Activated CD4-positive, alpha-beta T cell treated with anti-CD3 and anti-CD28 coated beads for 48 hours (primary cell): ENCODE measurements at regions not wholly inside any gene's neighbourhood (a gene's known extent, or its start where the extent isn't known, plus 50 kb on each side); places are given as distances from the start of the nearest gene placed in this dataset.

Experiments
- DNase-seq: peaks from one replicate; pipeline ENCODE4 v3.0.0-alpha.2; 2020

DNA sequence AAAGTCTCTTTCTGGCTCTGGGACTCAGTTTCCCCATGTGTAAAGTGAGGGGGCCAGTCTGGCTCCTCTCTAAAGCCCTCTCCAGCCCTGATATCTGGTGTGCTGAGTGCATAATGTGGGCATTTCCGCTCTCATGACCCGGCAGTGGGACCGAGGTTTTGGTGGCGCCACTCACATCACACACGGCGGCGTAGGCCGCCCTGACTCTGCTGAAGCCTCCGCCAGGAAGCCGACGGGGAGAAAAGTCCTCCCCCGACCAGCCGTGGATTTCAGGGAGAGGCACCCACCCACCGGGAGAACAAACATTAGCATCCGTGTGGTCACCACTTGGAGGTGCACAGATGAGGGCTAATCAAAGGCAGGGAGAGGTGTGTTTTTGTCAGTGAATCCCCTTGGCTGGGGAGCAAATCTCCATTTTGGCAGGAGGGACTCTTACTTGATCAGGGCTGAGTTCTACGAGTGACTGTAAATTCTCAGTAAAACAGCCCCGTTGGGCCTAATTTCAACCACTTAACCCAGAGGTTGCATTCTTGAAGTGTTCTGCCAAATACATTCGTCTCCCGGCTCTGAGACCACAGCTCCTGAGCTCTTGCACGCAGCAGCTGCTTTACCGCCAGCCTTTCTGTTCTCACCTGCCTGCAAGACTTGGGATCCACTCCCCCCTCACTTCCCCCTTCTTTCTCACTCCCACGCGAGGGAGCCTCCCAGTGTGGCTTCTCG, 118.2 kb downstream of the FOXD2 start:
- DNase-seq, result no peak

DNA sequence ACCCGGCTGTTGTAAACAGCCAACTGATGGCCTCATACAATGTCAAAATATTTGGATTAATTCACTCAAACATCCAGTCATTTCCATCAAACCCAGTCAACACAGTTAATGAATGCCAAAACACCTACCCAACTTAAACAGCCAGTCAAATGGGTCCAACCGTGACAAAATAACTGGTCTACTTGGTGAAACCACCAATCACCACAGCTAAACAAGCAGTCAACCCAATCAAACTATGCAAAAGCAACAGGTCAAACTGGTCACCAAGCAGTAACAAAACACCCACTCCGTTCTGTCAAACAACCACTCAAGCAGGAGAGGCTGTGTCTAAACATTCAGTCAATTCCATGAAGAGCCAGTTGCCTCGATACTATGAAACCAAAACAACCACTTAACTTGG, 119.2 kb downstream of the FOXD2 start:
- no peak for DNase-seq

DNA sequence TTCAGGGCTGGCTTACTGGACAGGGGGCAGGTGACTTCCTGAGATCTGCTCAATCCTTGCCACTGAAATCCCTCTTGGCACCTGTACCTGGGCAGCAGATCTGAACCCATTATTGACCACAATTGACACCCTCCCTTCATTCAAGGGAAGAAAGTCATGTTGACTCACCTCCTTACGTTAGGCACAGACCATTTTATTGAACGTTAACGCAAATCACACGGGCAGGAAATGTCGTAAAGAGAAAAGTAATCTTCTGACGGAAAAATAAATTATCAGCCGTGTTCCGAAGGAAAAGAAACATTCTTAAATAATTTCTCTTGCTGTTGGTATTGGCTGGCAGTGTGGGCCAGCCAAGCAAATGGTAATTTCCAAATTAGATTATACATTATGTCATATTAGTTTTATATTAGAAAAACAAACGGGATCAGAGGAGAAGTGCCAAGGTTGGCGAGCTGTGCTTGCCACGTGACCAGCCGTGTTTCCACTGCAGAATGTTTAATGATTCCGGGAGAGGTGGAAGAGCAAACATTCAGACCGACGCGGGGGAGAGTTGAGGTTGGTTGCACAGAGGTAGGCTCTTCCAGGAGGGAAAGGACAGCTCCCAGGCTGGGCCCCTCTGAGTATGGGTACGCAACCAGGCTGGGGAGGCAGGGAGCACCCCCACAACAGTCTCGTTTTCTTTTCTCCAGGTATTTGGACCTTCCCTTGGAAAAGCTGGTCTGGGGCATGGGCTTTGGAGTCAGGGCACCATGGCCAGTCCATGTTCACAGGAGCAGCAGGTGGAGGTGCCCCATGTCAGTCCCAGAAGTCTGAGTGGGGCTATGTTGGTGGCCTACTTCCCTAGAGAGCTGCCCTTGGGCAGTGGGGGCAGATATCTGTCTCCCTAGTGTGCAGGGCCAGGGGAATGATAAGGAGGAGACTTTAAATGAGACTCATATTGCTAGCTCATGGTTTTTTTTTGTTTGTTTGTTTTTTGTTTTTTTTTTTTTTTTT, 121.1 kb downstream of the FOXD2 start:
- no peak for DNase-seq

DNA sequence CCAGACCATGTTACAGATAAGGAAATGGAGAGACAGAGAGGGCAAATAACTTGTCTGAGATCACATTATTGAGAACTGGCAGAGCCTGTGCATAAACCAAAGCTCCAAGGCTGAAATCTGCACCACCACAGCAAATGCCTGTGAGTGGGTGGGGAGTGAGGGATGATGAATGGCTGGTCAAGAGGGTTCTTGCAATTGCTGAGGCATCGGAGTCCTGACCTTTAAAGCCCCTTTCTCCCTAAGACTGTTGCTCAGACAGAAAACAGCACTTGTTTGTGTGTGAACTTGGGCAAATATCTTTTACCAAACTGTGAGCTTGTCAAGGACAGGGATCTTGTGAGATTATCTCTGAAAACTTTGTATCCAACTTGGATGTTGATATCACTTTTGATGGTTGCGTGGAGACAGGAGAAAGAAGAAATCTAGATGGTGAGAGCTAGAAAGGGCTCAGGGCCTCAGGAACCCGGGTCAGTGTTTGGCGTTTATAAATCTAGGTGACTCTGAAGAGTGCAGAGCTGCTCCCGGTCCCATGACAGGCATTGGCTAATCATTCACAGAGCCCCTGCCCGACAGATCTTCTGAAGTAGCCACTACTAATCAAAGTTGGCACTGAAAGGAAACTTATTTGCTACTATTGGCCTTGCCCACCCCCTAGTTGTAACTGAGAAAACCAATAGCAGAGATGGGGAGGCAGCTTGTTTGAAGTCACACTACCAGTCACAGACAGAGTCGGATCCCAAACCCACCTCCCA, 122.3 kb downstream of the FOXD2 start:
- no peak for DNase-seq

DNA sequence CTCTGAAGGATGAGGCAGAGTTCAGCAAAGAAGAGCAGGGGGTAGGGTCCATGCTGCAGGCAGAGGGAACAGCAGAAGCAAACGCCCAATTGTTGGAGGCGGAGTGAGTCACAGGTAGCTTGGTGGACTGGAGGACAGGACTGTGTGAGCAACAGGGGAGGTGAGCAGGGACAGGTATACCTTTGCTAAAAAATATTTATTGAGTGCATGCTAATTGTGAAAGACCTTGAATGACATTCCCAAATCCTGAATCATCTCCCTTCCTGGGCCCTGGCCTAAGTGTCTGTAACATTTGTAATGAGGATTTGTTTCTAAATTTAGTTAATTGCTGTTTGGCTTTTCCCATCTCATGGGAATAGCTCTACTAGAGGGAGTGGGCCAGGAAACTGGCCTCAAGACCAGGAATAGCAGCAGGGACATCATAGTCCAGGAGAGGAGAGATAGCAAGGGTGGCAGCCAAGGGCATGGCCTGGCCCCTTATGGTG, 123.7 kb downstream of the FOXD2 start:
- DNase-seq, result no peak

DNA sequence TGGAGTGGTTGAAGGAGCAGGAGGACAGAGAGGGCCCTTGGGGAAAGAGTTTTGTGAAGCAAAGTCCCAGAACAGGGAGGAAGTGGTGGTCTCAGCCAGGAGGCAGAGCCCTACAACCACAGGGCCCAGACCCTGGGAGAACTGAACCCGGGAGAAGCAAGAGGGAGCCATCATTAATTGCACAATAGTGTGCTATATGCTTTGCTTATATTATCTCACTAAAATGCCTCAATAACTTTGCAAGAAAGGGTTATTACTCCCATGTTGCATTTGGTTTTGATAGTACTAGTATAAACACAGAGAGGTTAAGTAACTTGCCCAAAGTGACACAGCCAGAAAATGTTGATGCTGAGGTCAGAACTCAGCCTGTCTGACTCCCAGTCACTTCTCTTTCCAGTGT, 124.3 kb downstream of the FOXD2 start:
- DNase-seq, result no peak

DNA sequence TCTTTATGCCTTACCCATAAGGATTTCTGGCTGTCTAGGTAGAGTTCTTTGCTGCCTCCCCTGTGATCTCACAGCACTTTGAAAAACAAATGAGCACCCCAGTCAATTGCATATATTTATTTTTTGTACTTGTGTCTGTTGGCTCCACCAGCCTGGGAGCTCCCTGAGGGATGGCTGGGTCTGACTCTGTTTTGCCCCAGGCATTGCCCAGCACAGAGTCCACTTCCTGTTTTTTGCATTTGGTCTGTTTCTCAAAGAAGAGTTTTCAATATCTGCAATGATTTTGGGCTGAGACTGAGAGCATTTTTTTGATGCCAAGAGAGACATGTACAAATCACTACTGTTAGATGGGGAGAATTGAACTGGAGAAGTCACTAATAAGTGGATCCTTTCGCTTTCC, 125.0 kb downstream of the FOXD2 start:
- no peak for DNase-seq

DNA sequence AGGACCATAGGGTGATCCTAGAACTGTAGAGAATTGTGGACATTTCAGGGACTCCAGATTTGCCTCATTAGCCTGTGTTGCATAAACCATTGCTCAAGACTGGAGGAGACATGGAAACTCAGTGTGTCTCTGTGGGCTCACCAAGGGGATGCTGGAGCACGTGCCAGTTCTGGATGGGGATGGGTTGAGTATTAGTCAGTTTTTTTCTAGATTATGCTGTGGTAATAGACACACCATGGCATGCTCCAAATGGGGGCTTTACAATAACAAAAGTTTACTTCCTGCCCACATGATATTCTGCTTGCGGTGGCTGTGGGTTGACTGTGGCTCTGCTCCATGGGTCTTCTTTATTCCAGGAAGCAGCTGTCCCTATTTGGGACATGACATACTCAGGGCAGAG, 125.4 kb downstream of the FOXD2 start:
- no peak for DNase-seq

DNA sequence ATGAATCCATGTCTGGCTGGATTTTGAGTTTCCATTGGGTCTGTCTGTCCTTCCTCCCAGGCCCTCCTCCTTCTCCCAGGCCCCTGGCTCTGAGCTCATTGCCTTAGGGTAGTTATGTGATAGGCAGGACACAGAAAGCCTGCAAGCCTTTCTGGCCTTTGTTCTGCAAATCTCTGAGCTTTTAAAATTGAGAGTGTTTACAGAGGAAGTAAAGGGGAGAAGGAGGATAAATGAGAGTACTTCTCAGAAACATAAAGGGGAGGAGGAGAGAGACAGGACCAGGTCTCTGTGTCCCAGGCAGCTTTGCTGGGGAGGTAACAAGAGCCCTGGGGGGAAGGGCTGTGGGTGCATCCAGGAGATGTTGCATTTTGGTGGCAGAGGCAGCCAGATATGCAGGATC, 126.7 kb downstream of the FOXD2 start:
- DNase-seq, result no peak

DNA sequence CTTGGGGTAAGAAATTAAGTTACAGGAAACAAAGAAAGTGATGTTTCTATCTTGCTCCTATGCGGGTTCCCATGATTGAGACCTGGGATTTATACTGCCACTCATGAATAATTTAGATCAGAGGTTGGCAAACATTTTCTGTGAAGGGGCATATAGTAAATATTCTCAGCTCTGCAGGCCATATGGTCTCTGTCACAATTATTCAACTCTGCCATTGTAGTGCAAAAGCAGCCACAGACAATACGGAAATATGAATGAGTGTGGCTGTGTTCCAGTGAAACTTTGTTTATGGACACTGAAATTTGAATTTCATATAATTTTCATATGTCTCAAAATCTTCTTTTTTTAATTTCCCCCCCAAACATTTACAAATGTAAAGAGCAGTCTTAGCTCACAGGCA, 127.2 kb downstream of the FOXD2 start:
- DNase-seq, result no peak

DNA sequence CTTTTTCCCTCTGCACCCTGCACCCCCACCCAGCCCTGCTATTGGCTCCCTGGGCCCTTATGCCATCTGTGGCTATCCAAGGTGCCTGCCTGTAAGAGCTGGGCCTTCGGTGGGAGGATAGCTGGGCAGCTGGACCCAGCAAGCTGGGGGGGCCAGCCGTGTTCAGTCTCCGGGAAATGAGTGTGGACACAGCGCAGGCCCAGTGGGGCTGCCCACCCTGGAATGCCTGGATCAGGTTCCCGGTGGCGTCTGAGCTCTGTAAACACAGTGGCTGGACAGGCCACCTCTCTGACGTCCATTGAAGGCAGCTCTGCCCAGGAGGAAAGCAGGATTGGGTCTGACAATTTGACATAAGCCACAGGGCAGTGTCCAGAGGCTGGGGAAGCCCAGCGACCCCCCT, 127.8 kb downstream of the FOXD2 start:
- DNase-seq, result no peak

DNA sequence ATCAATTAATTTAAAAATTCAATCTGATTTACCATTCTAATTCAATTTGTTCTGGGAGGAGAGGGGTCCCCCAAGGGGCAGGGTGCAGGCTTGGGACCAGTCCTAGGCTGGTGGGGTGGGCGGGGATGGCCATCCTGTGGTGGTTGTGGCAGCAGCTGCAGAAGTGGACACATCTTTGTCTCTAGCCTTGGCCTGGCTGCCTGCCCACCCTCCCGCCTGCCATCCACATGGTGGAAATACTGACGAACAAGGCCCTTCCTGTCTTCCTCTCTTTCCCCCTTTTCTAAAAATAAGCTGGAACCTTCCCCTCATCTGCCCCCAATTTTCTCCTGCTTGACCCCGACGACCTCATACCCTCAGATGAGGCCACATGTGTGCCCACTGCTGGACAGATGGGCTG, 130.9 kb downstream of the FOXD2 start:
- DNase-seq, result no peak

DNA sequence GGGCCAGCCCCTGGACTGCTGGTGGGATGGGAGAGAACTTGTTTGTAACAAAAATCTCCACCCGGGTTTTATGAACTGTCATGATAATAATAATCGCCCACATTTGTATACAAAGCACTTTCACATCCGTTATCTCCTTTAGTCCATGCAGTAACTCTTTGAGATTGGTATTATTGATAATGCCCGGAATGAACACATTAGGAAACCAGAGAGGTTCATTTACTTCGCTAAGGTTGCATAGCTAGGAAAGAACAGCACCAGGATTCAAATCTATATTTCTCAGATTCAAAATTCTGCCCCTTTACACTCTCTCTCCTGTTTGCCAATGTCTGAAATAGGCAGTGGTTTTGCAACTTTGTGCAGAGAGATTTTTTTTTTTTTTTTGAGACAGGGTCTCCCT, 131.4 kb downstream of the FOXD2 start:
- no peak for DNase-seq

DNA sequence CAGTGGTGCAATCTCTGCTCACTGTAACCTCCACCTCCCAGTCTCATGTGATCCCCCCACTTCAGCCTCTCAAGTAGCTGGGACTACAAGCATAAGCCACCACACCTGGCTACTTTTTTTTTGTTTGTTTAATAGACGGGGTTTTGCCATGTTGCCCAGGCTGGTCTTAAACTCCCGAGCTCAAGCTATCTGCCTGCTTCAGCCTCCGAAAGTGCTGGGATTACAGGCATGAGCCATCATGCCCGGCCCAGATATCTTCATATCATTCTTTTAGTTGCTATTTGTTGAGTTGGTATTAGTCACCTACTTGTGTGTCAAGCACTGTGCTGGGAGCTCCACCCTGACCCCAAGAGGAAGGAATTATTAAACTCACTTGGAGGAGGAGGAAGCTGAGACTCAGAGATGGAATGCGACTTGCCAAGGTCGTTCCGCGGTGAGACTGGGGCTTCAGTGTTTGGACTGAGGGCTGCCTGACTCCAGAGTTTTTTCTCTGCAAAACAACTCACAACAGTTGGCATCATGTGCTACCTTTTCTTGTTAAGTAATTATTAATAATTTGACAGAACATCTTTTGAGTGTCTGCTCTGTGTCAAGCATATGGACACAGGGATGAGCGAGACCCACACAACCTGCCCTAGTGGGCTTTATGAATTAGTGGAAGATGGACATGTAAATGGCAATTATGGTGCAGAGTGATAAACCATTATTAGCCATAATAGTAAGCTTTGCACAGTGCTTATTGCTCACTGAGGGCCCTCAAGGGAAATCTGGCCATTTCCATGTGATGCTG, 132.0 kb downstream of the FOXD2 start:
- DNase-seq, result no peak

DNA sequence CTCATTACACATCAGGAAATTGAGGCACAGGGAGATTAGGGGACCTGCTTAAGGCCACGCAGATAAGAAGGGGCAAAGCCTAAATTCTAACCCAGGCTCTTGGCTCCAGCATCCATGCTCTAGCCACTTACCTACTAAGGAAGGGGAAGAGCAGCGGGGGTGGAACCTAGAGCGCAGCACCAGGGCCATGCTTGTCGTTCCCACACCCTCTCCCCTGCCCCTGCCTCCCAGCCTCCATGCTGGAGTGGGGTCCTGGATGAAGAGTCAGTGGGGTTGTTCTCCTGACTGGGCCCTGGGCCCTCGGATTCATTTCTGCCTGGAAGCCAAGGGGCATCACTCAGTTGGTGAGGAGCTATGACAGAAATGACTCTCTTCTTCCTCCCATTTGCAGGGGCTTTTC, 133.3 kb downstream of the FOXD2 start:
- no peak for DNase-seq

DNA sequence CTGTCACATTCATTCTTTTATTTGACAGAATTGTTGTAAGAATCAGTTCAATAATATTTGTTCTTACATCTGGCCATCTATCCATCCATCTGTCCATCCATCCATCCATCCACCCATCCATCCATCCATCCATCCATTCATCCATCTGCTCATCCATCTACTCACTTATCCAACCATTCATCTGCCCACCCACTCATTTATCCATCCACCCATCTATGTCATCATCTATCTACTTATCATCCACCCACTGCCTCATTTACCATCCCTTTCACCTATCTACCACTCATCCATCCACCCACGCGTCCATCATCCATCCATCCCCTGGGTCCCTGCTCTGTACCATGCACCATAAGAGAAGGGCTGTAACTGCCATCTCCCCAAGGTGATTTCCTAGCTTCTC, 134.1 kb downstream of the FOXD2 start:
- DNase-seq, result no peak

DNA sequence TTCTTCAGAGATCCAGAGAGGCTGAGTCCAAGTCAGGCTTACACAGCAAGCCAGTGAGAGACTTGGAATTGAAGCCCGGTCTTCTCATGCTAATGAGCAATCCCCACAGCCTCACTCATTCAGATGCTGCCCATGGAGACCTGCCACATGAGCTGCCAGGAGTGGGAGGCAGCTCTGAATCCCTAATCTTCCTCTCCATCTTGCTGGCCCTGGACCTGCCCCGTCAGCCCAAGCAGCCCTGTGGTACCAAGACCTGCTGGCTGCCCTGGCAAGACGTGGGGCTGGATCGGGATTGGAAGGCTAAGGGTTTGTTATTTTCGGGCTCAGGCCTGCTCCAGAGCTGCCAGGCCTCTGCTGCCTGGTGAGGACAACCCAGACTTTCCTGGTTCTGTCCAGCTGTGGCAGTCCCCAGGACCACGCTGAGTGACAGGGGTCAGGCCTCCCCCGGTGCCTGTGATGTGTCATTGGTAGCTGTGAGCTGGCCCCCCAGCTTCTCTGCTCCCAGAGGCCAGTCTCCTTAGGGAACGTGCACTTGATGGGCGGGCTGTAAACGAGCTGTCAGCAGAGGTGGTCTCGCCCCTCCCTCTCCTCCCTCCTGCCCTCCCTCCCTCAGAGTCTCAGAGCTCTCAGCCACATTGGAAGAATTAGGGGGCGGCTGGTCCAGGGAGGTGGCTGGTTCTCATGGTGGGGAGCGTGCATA, 135.0 kb downstream of the FOXD2 start:
- no peak for DNase-seq

DNA sequence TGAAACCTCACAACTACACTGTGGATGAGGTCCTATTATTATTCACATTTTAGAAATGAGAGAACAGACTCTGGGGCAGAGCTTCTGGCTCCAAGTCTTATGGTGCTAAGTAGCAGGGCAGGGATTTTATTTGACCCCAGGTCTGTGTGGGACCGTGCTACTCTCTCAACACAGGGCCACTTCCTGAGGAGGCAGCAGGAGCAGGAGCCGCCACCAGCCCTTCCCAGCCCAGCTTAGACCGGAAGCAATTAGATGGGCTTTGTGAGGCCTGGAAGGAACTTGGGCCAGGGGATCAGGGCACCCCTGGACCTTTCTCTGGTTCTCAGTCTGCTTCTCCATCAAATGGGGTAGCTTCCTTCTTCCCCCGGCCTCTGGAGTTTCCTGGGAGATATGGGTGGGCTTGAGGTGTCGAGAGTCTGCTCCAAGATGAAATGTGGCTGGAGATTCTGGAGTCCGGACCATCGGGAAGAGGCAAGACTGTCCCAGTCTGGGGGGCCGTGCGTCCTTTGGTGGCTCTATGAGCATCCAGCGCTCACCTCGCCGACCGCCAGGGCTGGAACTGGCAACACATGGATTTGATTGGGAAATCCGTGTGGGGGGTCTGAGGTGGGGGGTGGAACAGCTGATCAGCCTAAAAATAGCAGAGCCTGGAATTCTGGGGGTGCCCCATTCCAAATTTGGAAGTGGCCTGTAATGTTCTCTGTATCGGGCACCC, 136.8 kb downstream of the FOXD2 start:
- DNase-seq, result no peak

DNA sequence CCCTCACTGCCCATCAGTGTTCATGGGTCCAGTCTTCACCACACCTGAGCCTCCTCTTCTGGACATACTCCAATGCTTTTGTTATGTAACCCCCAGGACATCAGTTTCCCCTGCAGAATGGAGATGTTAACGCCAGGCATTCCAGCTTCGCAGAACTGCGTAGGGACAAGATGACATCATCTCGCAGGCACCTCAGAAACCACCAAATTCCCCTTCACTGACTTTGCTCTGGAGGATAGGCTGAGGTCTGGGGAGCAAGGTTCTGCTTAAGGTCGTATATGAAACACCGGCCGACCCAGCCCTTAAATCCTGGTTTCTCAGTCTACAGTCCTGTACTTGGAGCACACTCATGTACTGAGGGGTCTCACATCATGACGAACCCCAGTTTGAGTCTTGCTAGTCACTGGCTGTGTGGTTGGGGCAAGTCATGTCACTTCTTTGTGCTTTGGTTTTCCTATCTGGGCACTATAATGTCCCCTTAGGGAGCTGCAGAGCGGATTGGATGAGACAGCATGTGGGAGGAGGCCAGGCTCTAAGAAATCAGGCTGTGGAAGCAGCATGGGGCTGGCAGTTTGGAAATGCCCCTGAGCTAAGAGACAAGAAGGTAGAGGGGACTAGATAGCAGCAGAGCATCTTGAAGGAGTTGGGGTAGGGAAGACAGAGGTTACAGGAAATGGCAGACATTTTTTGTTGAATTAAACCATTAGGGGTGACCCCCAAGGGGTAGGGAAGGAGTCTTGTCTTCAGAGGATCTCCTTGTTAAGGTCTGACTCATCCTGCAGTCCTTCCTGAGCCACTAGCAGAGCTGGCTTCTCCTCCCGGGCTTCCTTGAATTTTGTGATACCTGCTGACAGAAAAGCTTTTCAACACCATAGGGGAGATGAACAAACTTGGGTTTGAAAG, 138.3 kb downstream of the FOXD2 start:
- DNase-seq, result no peak

DNA sequence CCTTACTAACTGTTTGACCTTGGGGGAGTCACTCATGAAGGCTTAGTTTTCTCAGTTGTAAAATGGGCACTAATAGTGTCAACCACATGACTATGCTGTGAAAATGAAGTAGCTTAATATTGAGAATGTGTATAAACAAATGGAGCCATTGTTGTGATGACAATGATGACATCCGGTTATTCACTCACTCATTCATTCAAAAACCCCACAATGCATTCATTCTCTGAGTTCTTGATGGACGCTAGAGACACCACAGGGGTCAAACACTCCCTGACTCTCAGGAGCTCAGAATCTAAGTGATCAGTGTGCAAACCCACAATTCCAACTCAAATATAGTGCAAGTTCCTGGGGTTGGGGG, 138.9 kb downstream of the FOXD2 start:
- no peak for DNase-seq
